ENCODE measurements at regions not wholly inside any gene's neighbourhood (a gene's known extent, or its start where the extent isn't known, plus 50 kb on each side); places are given as distances from the start of the nearest gene placed in this dataset.

- TF ChIP-seq TCF12 (IDR thresholded peaks at IDR 0.05) (no peak), YY1 (IDR thresholded peaks at IDR 0.05; ENCODE audit: low read depth) (no peak), RCOR1 (IDR thresholded peaks at IDR 0.05; ENCODE audit: low read length) (peak; percentile 80), CTCF (IDR thresholded peaks at IDR 0.05) (no peak), EP300 (IDR thresholded peaks at IDR 0.05; ENCODE audit: borderline replicate concordance in 1 of 2, low read depth in 1 of 2, low read length in 1 of 2) (peak in 1 of 2 experiments; percentile 74; a peak in 1 of 4 replicates), NFIC (IDR thresholded peaks at IDR 0.05; ENCODE audit: borderline replicate concordance) (no peak), FOXJ3 (CRISPR knock-in tag; IDR thresholded peaks at IDR 0.05) (no peak), ELF1 (IDR thresholded peaks at IDR 0.05) (no peak), RFX5 (IDR thresholded peaks at IDR 0.05; ENCODE audit: low read length) (no peak), SIN3A (IDR thresholded peaks at IDR 0.05; ENCODE audit: borderline replicate concordance, low read depth, low read length) (no peak), FOXM1 (IDR thresholded peaks at IDR 0.05; ENCODE audit: low read depth) (no peak), POLR2AphosphoS5 (IDR thresholded peaks at IDR 0.05; ENCODE audit: low read depth, low read length) (no peak), RAD21 (IDR thresholded peaks at IDR 0.05; ENCODE audit: low read length) (no peak), EZH2phosphoT487 (IDR thresholded peaks at IDR 0.05; ENCODE audit: borderline replicate concordance, low read depth) (no peak)
Measured at GRCh38 chr7:133191787-133192186, 61.1 kb upstream of the EXOC4 start.

All from SK-N-SH (cell line).